NCI-H1092 treated with DMSO at 0.1 percent for 48 hours (cell line): ENCODE measurements at regions not wholly inside any gene's neighbourhood (a gene's known extent, or its start where the extent isn't known, plus 50 kb on each side); places are given as distances from the start of the nearest gene placed in this dataset.
"Not testable (repeated sequence)": the region's sequence is repeated elsewhere in the genome, so short reads cannot be mapped to it uniquely, and the experiment has no call there.

Experiments used
- DNase-seq: peaks from one replicate; lab custom pipeline; 2025; lab: John Stamatoyannopoulos, UW

DNA sequence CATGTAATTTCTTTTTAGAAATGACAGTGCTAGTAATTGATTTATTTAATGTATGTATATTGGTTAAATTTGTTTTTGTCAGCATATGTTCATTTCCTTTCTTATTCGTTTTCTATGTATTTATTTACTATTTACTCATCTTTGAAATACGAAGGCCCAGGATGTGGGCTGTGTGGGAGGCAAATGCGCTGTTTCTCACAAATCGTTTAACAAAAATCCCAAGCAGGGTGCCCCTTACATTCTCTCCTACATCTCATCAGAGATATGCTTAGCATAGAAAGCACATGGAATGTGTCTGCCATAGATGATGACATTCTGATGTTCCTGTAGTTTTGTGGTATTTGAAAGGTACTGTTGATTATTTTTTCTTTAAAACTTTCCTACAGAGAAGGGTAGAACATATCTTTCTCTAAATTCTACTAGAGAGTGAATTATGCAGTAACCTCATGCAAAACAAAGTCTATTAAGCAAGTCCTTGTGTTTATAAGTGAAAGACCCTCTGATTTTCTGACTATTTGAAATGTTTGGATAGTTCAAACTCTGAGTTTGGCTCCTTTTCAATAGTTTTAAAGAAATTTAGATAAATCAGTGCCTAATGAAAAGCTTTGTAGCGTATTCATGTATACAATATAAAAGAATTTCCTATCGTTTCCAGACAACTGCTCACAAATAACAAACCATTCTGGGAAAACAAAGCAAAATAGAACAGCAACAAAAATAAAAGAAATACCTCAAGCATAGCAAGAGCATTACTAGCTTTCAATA is 111.1 kb upstream of the VGLL3 start:
- no peak for DNase-seq

DNA sequence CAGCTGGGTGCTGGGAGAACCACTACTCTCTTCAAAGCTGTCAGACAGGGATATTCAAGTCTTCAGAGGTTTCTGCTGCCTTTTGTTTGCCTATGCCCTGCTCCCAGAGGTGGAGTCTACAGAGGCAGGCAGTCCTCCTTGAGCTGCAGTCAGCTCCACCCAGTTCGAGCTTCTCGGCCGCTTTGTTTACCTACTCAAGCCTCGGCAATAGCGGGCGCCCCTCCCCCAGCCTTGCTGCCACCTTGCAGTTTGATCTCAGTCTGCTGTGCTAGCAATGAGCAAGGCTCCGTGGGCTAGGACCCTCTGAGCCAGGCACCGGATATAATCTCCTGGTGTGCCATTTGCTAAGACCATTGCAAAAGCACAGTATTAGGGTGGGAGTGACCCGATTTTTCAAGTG is 106.8 kb upstream of the VGLL3 start:
- not testable (repeated sequence) for DNase-seq

GRCh38 chr3:87090631-87091030 is 99.7 kb upstream of the VGLL3 start:
- no peak for DNase-seq

DNA sequence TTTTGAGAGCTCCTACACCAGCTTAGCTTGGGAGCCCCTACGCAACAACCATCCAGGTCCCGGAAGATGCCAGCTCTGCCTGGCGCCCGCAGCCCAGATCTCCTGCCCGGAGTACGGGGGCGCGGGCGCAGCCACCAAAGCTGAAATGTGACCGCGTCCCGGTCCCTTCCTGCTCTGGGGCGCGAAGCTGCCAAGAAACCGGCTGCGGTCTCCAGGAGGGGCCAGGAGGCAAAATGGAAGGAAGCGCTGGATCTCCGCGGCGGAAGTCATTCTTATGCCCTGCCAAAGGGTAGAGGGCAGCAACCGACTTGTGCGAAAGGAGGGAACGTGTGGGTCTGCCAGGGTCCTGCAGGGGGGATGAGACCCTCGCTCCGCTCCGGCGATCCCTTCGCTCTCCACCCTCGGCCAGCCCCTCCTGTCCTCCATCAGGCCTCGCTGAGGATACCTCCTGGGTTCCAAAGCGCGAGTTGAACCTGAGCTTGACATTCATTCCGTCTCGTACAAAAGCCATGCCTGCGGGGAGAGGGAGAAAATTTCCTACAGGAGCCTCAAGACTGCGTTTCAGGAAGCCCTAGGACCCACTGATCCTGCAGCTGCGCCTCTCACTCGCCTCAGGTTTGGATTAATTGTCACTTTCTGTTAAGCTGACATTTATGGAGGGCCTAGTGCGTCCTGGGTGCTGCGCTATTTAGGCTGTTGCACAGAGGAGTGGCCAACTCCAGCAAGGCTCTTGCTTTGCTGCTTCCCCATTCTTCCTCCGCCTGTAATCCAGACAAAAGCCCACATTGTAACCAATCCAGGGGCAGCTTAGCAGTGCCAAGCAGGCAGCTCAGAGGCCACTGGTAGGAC is 98.3 kb upstream of the VGLL3 start:
- no peak for DNase-seq

DNA sequence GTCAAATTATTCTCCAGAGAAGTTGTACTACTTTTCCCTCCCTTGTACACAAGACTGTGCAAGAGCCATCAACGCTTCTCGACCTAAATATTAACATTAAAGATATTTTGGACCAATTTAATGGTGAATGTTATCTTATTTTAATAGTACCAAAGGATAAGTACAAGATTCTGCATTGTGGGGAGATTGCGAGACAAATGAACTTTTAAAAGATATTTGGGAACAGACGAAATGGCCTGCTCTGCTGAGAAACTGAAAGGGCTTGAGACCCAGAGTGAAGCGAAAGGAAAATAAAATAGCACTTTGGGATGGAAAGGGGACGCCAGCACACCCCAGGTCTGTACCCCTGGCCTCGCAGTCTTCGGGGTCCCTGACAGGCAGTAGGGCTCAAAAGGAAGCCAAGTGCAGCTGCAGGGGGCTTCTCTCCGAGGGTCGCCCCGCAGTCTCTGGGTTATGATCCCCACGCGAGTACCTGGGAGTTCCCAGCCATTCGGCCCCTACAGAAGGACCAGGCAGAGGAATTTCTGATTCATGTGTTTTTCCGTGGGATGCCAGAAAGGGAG is 97.6 kb upstream of the VGLL3 start:
- DNase-seq, result no peak

- DNase-seq, result no peak
Measured at GRCh38 chr3:87084868-87085267, 93.9 kb upstream of the VGLL3 start.

DNA sequence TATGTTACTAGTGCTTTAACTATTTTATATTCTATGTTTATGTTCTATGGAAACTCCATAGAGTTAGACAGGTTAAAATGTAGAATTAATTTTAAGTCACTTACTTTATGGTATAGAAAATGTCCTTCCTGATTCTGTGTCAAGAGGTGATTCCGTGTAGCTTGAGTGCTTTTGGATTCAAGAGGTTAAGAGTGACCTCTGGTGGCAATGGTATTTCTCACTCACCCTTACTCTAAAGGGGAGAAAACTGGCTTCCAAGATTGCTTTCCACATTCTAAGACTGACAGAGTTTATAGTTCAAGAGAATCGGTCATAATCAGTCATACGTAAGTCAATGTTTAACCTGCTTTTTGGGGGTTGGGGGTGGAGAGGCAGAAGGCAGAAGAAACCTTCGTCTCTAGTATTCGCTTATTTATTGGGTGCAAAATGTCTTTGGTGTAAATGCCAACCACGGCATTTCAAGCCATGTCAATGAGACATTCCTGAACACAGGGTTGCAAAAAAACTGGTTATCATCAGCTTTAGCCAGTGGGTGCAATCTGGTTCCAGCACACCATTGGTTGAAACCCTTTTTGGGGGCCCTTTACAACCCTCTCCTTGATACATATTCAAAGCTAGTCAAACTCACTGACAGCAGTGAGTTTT is 92.0 kb upstream of the VGLL3 start:
- DNase-seq, result peak; percentile 17

- no peak for DNase-seq
Measured at GRCh38 chr3:87077355-87077754, 86.4 kb upstream of the VGLL3 start.

DNA sequence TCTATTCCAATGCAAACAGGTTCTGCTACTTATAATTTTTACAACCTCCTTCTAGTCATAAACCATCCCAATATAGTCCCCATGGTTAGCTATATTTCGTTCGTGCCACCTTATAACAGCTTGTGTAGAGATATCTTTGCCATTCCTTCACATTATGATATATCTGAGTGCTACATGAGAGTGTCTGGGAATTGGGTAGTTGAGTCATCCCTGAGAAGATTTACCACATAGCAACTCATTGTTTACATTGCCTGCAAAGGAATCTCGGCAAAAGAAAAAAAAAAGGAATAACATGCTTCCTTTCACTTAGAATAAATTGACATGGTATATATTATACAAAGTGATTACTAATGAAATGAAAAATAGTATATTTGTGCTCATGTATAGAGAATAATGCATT is 86.0 kb upstream of the VGLL3 start:
- no peak for DNase-seq

- no peak for DNase-seq
Measured at GRCh38 chr3:87073496-87074145, 82.7 kb upstream of the VGLL3 start.

GRCh38 chr3:87072446-87072845 is 81.5 kb upstream of the VGLL3 start:
- DNase-seq, result no peak

- DNase-seq, result no peak
Measured at GRCh38 chr3:87069971-87070370, 79.0 kb upstream of the VGLL3 start.

GRCh38 chr3:87069021-87069420 is 78.1 kb upstream of the VGLL3 start:
- DNase-seq, result no peak

DNA sequence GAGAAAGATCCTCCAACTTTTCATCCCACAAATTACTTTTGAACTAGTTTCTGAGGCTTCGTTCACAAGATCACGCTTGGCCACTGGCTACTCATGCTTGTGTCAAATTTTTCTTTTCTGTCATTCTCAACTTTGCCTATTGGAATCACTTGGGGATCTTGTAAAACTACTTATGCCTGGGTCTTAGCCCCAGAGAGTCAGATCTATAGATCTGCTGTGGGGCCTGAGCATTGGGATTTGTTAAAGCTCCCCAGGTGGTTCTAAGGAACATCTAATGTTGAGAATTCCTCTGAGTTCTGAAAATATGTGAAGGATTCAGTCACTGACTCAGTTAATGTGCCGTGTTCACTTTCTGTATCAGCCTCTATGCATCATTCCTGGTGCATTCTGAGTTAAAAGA is 71.7 kb upstream of the VGLL3 start:
- no peak for DNase-seq

GRCh38 chr3:87057474-87057873 is 66.5 kb upstream of the VGLL3 start:
- no peak for DNase-seq

DNA sequence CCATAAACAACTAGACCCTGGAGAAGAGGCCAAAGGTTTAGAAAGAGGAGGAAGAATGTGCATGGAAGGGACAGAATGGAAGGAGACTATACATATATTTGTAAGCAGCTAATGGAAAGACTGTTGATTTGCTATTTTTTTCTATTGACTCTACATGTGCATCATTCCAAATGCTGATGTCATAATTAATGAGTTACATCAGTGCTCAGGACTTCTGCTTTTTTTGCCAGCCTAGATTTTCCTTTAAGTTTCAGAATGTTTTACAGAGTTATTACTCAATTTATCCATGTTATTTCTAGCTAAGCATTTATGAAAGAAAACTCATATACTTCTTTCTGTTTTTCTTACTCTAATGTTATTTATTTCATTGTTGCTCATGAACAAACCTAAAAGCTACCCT is 62.6 kb upstream of the VGLL3 start:
- DNase-seq, result no peak

GRCh38 chr3:87052499-87053260 is 61.7 kb upstream of the VGLL3 start:
- DNase-seq, result no peak

- DNase-seq, result no peak
Measured at GRCh38 chr3:87047852-87048251, 56.9 kb upstream of the VGLL3 start.

GRCh38 chr3:87046241-87046640 is 55.3 kb upstream of the VGLL3 start:
- no peak for DNase-seq

DNA sequence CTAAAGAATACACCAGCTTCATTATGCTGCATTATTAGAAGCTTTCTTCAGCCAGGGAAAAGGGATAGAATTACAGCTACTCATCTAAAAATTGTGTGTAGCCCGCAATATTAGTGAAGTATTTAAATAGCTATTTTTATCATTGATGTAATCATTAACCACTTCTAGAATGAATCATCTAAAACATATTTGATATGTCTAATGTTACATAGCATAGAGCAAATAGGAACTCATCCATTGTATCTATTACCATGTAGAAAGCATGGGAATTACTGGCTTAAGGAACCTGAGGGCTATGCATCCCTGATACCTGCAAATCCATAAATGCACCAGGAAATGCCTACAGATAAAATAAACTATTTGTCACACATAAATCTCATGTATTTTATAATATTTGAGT is 54.5 kb upstream of the VGLL3 start:
- DNase-seq, result no peak

DNA sequence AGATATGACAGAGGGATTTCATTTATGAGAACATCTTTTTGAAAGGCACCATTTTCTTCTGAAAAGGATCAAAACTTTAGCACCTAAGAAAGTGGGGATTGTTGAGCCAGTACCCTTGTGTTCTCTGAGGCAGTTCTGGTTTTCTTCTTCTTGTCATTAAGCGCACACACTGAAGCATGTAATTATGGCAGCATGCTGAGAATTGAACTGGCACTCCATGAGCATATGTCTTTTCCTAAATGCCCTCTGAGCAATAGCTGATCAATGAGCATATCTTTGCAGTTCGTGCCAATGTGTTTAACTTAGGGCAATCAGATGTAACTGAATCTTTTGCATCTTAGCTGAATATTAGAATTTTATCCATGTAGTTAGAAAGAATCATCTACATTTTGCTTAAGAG is 53.9 kb upstream of the VGLL3 start:
- DNase-seq, result no peak
